HG03025 (cell line): ENCODE measurements at regions not wholly inside any gene's neighbourhood (a gene's known extent, or its start where the extent isn't known, plus 50 kb on each side); places are given as distances from the start of the nearest gene placed in this dataset.
"Not testable (repeated sequence)": the region's sequence is repeated elsewhere in the genome, so short reads cannot be mapped to it uniquely, and the experiment has no call there.

Experiments
- ATAC-seq: cut with Tn5 transposase; IDR thresholded peaks from one replicate; pipeline ENCODE4 v1.9.1; 2021; ENCODE audit warnings: mild to moderate bottlenecking, moderate library complexity; ENCODE audit not compliant: unreplicated experiment, low FRiP score

DNA sequence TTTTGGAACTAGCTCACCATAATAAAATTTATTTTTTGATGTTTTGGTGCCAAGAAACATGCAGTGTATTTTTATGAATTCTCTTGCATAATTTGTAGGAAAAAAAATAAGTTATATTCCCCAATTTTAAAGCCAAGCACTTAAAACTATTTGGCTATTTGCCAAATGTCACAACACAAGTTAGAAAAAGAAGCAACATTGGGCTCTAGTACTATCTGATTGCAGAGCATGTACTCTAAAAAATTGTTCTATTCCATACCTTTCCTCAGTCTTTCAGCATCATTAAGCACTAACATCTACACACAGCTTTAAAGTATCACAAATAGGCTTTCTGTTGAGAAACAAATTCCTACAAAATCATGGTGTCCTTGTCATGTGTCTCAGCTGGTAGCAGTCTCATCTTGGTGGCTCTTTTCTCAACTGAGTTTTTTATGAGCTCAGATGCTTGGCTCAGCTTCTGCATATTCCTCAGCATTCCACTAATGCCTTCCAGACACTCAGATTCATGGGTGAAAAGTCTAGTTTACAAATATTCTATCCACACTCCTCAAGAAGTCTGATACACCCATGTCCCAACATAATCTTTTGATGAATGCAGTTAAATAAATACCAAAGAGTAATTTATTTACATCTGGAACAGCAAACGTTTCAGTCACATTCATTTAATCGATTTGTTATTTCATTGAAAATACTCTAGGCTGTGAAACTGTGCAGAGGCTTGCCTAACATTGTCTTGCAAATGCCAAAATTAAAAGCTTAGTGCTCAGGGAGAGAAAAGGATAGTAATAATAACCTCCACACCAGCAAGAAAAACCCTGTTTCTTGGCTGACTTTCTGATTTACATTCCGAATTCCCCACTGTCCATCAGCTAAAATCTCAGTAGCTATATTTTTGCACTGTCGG is 2209.9 kb downstream of the PCDH7 start:
- ATAC-seq, result no peak

DNA sequence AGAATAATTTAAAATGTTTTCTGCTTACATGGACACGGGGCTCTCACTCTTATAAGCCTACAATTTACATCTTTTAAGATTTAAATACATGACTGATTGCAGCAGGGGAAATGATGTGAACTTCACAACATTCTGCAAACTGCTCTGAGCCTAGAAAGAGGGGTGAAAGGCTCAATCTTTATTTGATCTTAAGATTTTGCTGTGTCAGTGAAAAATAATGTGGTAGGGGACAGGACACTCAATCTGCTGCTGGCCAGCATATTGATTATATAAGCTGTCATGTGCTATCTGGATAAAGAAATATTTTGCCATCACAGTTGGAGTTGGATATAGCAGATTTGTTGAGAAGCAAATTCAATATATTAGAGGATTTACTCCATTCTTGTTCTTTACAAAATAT is 2210.5 kb downstream of the PCDH7 start:
- no peak for ATAC-seq

GRCh38 chr4:32931475-32931874 is 2211.3 kb downstream of the PCDH7 start:
- no peak for ATAC-seq

- no peak for ATAC-seq
These were observed 2212.0 kb downstream of the PCDH7 start for GRCh38 chr4:32932156-32932555.

DNA sequence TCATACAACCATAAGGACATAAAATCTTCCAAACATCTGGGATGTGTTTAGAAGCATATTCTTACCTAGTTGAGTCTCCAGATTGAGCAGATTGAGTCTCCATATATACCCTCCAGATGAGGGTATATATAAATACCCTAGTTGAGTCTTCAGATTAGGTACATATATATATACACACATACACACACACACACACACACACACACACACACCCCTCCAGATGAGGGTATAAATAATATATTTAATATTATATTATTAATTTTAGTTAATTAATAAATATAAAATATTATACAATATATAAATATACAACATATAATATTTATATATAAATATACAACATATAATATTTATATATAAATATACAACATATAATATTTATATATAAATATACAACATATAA is 2219.1 kb downstream of the PCDH7 start:
- not testable (repeated sequence) for ATAC-seq

- no peak for ATAC-seq
These were observed 2230.7 kb downstream of the PCDH7 start for GRCh38 chr4:32950866-32951265.

- ATAC-seq, result no peak
These were observed 2238.4 kb downstream of the PCDH7 start for GRCh38 chr4:32958586-32958985.

GRCh38 chr4:32962100-32962499 is 2241.9 kb downstream of the PCDH7 start:
- ATAC-seq, result no peak

- no peak for ATAC-seq
These were observed 2265.1 kb downstream of the PCDH7 start for GRCh38 chr4:32985256-32985655.

- ATAC-seq, result no peak
These were observed 2266.1 kb downstream of the PCDH7 start for GRCh38 chr4:32986236-32986635.

- ATAC-seq, result no peak
These were observed 2266.9 kb downstream of the PCDH7 start for GRCh38 chr4:32987111-32987510.

GRCh38 chr4:32988165-32988811 is 2268.1 kb downstream of the PCDH7 start:
- ATAC-seq, result no peak

- no peak for ATAC-seq
These were observed 2271.5 kb downstream of the PCDH7 start for GRCh38 chr4:32991663-32992062.

DNA sequence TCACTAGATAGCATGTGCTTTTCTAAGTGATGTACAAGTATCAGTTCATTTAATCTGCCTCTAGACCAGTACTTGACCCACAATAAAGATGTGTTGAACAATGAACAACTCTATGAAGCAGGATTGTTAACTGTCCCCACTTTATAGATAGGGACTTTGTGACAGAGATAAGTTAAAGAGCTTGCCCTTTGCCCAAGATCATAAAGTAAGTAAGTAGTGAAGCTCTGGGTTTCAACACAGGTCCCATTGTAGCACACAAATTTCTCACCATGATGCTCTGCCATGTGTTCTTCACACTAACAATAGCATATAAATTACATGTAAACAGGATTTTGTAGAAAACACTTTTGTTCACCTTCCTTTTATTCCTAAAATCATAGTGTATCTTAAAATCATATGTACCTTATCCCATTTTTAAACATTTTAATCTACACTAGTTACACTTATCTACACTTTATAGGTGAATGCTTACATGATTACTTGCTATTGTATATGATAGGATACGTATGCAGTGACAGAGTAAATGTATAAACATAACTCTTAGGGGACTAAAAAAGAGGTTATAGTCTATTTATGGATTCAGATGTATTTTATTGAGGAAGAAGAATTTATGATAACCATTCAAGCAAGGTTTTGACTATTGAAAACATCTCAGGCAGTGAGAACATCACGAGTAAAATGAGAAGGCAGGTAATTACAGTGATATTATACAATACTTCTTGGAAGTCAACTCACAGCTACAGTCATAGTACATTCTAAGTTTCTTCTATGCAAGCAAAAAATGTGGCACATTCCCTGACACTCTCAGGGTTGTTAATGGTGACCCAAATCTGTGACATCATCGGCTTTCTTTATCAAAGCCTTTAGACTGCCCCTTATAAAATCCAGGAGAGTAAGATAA is 2275.1 kb downstream of the PCDH7 start:
- no peak for ATAC-seq

- ATAC-seq, result no peak
These were observed 2293.1 kb downstream of the PCDH7 start for GRCh38 chr4:33013282-33013681.

- ATAC-seq, result no peak
These were observed 2305.1 kb downstream of the PCDH7 start for GRCh38 chr4:33025236-33025635.

DNA sequence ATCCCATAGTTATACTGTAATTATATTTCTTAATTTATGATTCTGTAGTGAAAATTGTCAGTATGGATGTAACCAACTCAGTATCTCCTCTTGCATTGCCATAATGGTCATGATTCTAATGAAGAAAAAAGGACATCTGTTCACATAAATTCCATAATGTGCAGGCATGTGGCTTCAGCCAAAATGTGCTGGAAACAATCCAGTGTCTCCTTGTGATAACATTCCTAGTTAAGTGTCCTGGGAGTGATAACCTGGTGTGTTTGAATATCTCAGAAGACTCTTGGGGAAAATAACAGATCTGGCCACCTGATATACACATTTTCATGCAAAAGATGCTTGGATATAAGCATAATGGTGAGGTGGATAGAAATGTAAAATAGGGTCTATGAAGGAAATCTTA is 2309.8 kb downstream of the PCDH7 start:
- ATAC-seq, result no peak

- ATAC-seq, result no peak
These were observed 2311.2 kb downstream of the PCDH7 start for GRCh38 chr4:33031328-33031727.

DNA sequence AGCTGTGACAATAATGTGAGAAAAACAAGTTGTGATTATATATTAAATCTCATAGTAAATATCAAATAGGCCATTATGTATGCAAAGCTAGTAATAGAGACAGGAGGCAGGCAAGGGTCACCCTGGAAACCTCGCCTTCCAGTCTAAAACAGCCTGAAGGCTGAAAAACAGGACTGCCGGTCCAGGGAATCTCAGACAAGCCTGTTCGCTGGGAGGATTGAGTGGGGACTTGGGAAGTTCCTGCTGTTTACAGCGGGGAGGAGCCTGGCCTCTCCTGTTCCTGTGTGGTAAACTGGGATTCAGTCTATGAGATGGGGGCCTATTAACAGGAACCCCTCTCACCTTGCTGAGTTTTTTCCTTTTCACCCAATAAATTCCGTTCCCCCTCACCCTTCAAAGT is 2317.3 kb downstream of the PCDH7 start:
- no peak for ATAC-seq

- ATAC-seq, result no peak
These were observed 2325.2 kb downstream of the PCDH7 start for GRCh38 chr4:33045334-33045733.

GRCh38 chr4:33052241-33052640 is 2332.1 kb downstream of the PCDH7 start:
- no peak for ATAC-seq
